RPMI8226 (cell line): ENCODE measurements at regions not wholly inside any gene's neighbourhood (a gene's known extent, or its start where the extent isn't known, plus 50 kb on each side); places are given as distances from the start of the nearest gene placed in this dataset.
A peak's percentile ranks its signal among the peaks of the same experiment; 100 is the strongest.
"Not testable (repeated sequence)": the region's sequence is repeated elsewhere in the genome, so short reads cannot be mapped to it uniquely, and the experiment has no call there.

Source experiments
- DNase-seq: peaks from one replicate; pipeline ENCODE4 v3.0.0-alpha.2; 2015

DNA sequence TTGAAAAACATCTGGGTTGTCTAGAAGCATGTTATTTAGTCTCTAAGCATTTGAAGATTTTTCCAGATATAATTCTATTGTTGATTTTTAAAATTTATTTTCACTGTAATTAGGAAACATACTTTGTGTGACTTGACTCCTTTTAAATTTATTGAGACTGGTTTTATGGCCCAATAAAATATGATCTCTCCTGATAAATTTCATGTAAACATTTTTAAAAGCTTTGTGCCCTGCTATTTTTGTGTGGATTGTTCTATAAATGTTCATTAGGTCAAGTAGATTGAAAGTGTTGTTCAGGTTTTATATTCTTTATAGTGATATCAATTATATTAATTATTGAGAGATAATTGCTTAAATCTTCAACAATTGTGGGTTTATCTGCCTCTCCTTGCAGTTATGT, 105.4 kb downstream of the RFX6 start:
- no peak for DNase-seq

GRCh38 chr6:116983375-116983774, 106.3 kb downstream of the RFX6 start:
- DNase-seq: no peak

DNA sequence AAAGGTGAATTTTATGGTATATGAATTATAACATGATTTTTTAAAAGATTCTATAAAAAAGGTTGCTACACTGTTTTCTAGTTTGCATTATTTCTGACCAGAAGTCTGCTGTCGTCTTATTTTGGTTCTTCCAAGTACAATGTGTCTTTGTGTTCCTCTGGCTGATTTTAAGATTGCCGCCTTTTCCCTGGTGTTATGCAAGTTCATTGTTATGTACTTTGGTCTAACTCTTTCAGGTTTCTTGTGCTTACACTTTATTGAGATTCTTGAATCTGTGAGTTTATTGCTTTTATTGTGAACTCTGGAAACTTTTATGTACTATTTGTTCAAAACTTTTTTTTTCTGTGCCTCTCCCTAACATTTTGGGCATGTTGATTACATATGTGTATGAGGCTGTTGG, 109.8 kb downstream of the RFX6 start:
- DNase-seq: no peak

DNA sequence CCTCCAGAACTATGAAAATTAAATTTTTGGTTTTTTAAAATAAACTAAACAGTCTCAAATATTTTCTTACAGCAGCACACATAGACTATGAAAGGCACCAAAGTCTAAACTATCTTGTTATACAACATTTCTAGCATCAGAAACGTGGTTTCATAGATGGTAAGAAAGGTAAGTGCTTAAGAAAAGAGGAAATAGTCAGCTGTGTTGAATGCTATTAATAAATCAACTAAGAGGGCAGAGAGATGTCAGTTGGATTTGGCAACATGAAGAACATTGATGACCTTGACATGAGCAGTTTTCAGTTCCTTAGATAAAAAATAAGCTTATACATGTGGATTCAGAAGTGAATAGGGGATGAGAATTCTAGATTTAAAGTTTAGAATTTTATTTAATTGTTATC, 113.6 kb downstream of the RFX6 start:
- DNase-seq: peak; percentile 26

DNA sequence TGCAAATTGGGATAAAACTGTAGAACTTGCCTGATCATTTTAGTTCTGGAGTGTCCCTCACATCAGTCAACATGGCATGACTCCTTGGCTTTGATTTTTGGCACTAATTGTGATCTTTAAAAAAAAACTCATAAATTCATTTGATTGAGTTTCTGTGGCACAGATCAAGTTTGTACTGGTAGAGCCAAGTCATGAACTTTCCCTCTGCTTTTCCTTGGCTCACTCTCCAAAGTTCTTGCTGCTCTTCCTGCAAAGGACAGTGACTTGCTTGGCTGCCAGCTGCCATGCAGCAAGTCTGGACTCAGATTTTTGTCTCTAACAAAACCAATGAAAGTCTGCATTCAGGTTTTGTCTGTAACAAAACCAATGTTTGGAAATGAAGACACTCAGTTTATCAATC, 115.5 kb downstream of the RFX6 start:
- DNase-seq: no peak

DNA sequence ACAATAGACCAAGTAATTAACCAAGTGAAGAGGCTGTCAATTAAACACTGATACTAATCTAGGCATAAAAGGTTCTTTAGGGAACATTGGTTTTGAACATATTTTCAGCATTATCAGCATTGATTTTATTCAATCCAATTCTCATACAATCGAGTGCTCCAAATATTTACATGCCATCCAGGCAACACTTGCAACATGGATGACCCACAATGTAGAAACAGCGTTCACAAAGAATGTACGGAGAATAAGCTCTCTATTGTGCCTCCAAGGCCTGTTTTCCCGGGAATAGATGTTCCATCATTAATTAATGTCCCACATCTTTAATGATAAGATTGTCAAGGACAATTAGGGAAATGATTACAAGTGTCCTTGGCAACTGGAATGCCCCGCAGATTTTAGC, 117.4 kb downstream of the RFX6 start:
- no peak for DNase-seq

DNA sequence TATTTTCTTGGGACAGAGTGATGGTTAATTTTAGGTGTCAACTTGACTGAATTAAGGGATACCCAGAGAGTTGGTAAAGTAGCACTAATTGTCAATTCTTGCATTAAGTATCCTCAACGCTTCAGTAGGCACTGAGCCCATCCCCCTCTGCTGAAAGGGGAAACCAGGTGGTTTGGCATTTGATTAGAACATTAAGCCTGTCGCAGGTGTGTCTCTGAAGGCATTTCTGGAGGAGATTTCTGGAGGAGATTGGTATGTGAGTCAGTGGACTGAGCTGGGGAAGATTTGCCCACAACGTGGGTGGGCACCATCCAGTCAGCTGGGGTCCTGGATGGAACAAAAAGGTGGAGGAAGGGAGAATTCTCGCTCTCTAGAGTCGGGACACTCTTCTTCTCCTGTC, 119.8 kb downstream of the RFX6 start:
- peak; percentile 44 for DNase-seq

- DNase-seq: no peak
These were observed 120.5 kb downstream of the RFX6 start for GRCh38 chr6:116997496-116997895.

DNA sequence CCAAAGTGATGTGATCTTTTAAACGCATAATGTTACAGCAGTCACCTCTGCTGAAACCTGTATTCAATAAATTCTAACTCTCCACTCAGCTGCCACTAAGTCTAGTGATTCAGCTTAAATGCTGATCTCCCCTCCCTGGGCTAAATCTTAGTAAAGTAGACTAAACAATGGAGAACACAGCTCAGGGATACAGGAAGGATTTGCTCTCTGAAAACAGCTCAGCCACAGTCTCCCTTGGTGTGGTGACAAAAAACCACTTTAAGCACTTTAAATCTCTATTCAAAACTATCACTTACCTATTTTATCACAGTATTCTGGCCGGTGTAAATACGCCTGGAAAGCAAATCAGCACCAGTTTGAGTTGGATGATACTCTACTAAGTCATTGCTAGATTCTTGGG, 130.6 kb downstream of the RFX6 start:
- DNase-seq: no peak

GRCh38 chr6:117008618-117009017, 131.6 kb downstream of the RFX6 start:
- peak; percentile 41 for DNase-seq

- DNase-seq: not testable (repeated sequence)
These were observed 137.8 kb downstream of the RFX6 start for GRCh38 chr6:117014641-117015473.

GRCh38 chr6:117015474-117015804, 138.4 kb downstream of the RFX6 start:
- DNase-seq: not testable (repeated sequence)

GRCh38 chr6:117018771-117019170, 141.7 kb downstream of the RFX6 start:
- no peak for DNase-seq

DNA sequence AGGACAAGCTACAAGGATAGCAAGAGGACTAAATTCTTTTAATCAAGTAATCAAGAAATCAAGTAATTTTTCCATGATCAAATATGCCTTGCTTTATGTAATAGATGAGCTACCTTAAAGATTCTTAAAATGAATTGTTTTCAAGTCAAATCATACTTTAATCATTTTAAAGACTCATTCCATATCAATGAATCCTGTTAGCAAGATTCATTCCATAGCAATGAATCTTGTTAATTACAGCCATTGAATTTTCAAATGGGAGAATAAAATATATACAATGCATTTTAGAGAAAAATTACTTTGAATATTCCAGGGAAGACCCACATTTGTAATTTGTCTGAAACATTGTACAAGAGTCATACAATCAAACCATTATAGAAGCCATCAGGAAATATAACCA, 145.7 kb downstream of the RFX6 start:
- no peak for DNase-seq

DNA sequence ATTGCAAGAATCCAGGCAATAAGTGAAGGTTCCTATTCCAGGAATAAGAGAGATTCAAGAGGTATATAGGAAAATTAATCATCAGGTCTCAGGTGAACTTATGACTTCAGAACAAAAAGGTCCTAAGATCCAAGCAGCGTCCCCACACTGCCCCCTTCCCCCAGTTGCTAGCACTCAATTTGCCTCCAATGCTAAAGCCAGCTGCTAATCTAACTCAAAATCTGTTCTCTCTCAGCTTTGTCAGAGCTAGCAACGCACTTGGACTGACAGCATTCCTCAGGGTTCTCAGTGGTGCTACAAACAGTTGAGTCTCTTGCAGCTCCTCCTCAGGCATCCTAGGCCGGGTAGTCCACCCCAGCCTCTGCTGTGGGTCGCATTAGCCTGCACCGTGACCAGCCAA, 148.3 kb downstream of the RFX6 start:
- no peak for DNase-seq

- DNase-seq: no peak
These were observed 151.2 kb downstream of the RFX6 start for GRCh38 chr6:117028256-117028655.

- no peak for DNase-seq
These were observed 157.5 kb downstream of the RFX6 start for GRCh38 chr6:117034547-117034946.

GRCh38 chr6:117034971-117035370, 157.9 kb downstream of the RFX6 start:
- DNase-seq: no peak

- DNase-seq: no peak
These were observed 173.3 kb downstream of the RFX6 start for GRCh38 chr6:117050301-117050700.

GRCh38 chr6:117072134-117072533, 193.2 kb upstream of the VGLL2 start:
- peak; percentile 18 for DNase-seq

- no peak for DNase-seq
These were observed 192.6 kb upstream of the VGLL2 start for GRCh38 chr6:117072781-117073180.

- no peak for DNase-seq
These were observed 190.7 kb upstream of the VGLL2 start for GRCh38 chr6:117074672-117075071.

GRCh38 chr6:117075218-117075617, 190.1 kb upstream of the VGLL2 start:
- no peak for DNase-seq

DNA sequence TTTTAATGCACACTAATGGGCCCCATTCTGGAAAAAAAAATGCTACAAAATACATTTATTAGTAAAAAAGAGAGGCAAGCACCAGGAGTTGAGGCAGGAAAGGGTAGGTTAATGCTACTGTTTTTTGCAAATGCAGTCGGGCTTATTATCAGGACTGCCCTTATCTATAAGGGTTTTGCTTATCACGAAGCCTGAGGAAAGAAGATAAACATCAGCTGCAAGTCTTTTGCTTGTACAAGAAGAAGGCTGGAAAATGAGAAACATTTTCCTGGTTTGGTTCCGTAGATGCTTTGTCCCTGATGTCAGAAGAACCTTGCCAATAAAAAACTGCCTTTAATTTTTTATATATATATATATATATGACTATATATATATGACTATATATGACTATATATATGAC, 189.3 kb upstream of the VGLL2 start:
- DNase-seq: no peak

DNA sequence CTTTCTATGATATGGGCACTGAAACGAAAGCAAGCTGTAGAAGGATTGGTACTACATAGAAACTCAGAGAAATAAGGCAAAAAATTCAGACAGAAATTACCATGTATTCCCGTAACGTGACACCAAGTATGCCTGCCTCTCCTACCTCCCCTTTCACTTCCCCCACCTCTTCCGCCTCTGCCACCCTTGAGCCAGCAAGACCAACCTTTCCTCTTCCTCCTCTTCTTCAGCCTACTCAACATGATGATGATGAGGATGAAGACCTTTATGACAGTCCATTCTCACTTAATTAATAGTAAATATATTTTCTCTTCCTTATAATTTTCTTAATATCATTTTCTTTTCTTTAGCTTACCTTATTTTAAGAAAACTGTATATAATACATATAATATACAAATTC, 188.1 kb upstream of the VGLL2 start:
- DNase-seq: no peak
